ENCODE measurements at regions not wholly inside any gene's neighbourhood (a gene's known extent, or its start where the extent isn't known, plus 50 kb on each side); places are given as distances from the start of the nearest gene placed in this dataset.

DNA sequence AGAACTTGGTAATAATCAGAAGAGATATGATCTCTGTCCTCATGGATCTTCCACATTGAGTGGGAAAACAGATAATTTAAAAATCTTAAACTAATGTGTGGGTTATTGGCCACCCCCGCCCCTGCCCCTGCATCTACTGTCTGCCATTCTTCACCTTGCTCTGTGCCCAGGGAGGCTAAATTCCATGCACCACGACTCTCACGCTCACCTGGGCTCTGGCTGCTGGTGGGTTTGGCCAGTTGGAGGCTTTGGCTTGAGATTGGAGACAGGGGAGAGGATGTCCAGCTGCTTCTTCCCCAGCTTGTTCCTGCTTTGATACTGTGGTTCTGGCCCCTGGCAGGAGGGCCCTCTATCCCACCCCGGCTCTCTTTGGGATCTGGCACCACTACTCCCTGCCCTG lies 127.9 kb downstream of the IRX5 start:
- ChIA-PET POLR2A (no interaction called here), CTCF (no interaction called here)
- Mint-ChIP-seq H3K4me3 (ENCODE audit: unreplicated experiment) (no peak overlapping the region), H3K9me3 (ENCODE audit: unreplicated experiment) (no peaks in the 10 kb centered on the region), H3K4me1 (ENCODE audit: insufficient read depth, unreplicated experiment) (no peaks in the 10 kb centered on the region), H3K36me3 (ENCODE audit: insufficient read depth, unreplicated experiment) (no peaks in the 10 kb centered on the region), H3K27ac (ENCODE audit: low read depth, unreplicated experiment) (no peak overlapping the region), H3K27me3 (ENCODE audit: insufficient read depth, unreplicated experiment) (peaks cover 10% of the 10 kb centered on the region)
- TF ChIP-seq, protein P1, sequence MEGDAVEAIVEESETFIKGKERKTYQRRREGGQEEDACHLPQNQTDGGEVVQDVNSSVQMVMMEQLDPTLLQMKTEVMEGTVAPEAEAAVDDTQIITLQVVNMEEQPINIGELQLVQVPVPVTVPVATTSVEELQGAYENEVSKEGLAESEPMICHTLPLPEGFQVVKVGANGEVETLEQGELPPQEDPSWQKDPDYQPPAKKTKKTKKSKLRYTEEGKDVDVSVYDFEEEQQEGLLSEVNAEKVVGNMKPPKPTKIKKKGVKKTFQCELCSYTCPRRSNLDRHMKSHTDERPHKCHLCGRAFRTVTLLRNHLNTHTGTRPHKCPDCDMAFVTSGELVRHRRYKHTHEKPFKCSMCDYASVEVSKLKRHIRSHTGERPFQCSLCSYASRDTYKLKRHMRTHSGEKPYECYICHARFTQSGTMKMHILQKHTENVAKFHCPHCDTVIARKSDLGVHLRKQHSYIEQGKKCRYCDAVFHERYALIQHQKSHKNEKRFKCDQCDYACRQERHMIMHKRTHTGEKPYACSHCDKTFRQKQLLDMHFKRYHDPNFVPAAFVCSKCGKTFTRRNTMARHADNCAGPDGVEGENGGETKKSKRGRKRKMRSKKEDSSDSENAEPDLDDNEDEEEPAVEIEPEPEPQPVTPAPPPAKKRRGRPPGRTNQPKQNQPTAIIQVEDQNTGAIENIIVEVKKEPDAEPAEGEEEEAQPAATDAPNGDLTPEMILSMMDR (IDR thresholded peaks at IDR 0.05; ENCODE audit: unreplicated experiment): no peak
- no TSS peak for BruUV-seq (replicated peaks)
- no peak for DNase-seq (ENCODE audit: unreplicated experiment)
- intact Hi-C loops (cut with micrococcal nuclease): no loop called here

DNA sequence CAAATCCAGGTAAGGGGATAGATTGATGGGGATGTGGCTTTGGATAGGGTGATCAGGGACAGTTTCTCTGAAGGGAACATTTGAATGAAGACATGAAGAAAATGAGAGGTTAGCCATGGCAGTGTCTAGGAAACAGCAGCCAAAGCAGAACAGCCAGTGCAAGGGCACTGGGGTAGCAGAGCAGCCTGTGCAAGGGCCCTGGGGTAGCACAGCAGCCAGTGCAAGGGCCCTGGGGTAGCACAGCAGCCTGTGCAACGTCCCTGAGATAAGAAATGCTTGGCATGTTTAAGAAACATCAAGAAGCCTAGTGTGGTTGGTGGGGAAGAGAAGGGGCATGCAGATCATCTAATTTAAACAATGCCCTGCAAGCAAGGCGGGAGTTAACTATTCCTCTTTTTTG lies 128.5 kb downstream of the IRX5 start:
- no peak for DNase-seq (ENCODE audit: unreplicated experiment)
- peaks cover 16% of the 10 kb centered on the region for H3K27me3 Mint-ChIP-seq (ENCODE audit: insufficient read depth, unreplicated experiment)
- ChIA-PET POLR2A (no interaction called here), CTCF (no interaction called here)
- H3K36me3 Mint-ChIP-seq (ENCODE audit: insufficient read depth, unreplicated experiment): no peaks in the 10 kb centered on the region
- TF ChIP-seq, protein P1 (IDR thresholded peaks at IDR 0.05; ENCODE audit: unreplicated experiment): no peak
- no TSS peak for BruUV-seq (replicated peaks)
- H3K4me1 Mint-ChIP-seq (ENCODE audit: insufficient read depth, unreplicated experiment): no peaks in the 10 kb centered on the region
- no peak overlapping the region for H3K27ac Mint-ChIP-seq (ENCODE audit: low read depth, unreplicated experiment)
- no peak overlapping the region for H3K4me3 Mint-ChIP-seq (ENCODE audit: unreplicated experiment)
- H3K9me3 Mint-ChIP-seq (ENCODE audit: unreplicated experiment): no peaks in the 10 kb centered on the region
- intact Hi-C loops (cut with micrococcal nuclease): no loop called here

DNA sequence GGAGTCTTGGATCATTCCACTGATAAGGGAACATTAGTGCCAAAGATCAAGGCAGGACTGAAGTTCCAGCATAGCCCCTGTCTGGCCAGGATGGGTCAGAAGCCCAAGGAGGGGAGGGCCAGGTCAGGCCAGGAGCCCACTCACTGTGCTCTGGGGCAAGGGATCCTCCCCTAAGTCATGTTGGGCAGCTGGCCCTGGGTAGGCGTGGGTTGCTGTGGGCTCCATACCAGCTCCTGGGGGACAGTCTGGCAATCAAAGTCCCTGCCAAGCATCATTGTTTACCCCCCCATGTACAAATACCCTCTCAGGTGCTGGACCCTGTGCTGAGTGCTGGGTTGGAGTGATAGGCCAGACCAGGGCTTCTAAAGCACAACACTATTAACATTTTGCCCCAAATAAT lies 130.5 kb downstream of the IRX5 start:
- intact Hi-C loops (cut with micrococcal nuclease): no loop called here
- DNase-seq (ENCODE audit: unreplicated experiment): no peak
- POLR2A ChIA-PET: no interaction called here
- Mint-ChIP-seq H3K27ac (ENCODE audit: low read depth, unreplicated experiment) (no peak overlapping the region), H3K27me3 (ENCODE audit: insufficient read depth, unreplicated experiment) (peaks cover 18% of the 10 kb centered on the region), H3K4me1 (ENCODE audit: insufficient read depth, unreplicated experiment) (no peaks in the 10 kb centered on the region), H3K36me3 (ENCODE audit: insufficient read depth, unreplicated experiment) (no peaks in the 10 kb centered on the region), H3K4me3 (ENCODE audit: unreplicated experiment) (no peak overlapping the region), H3K9me3 (ENCODE audit: unreplicated experiment) (no peaks in the 10 kb centered on the region)
- BruUV-seq (replicated peaks): no TSS peak
- TF ChIP-seq, protein P1 (IDR thresholded peaks at IDR 0.05; ENCODE audit: unreplicated experiment): no peak
- CTCF ChIA-PET: interaction anchor here (0.6 to 0.7 kb wide), 2 partner anchors 174 to 197 kb away, joined by 4 read pairs; no protein-coding TSS in a partner anchor

DNA sequence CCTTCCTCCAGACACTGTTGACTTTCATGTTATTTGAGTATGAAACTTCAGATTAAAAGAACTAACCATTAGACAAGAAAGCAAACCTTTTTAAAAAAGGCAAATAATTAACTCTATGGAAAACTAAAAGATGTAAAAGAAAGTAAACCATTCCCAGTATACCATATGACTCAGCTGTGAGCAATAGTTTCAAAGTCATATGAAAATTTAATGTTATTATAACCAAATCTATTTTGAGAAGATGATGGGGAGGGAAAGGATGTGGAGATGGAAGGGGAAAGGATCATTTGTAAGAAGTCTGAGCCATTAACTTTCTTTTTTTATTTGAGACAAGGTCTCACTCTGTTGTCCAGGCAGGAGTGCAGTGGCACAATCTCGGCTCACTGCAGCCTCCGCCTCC lies 131.8 kb downstream of the IRX5 start:
- no peak overlapping the region for H3K4me3 Mint-ChIP-seq (ENCODE audit: unreplicated experiment)
- TF ChIP-seq, protein P1 (IDR thresholded peaks at IDR 0.05; ENCODE audit: unreplicated experiment): no peak
- BruUV-seq (replicated peaks): no TSS peak
- H3K36me3 Mint-ChIP-seq (ENCODE audit: insufficient read depth, unreplicated experiment): no peaks in the 10 kb centered on the region
- ChIA-PET POLR2A (no interaction called here), CTCF (interaction anchor here (0.6 kb wide), 1 partner anchor 1245 kb away, joined by 3 read pairs; no protein-coding TSS in a partner anchor)
- H3K4me1 Mint-ChIP-seq (ENCODE audit: insufficient read depth, unreplicated experiment): no peaks in the 10 kb centered on the region
- no peak overlapping the region for H3K27ac Mint-ChIP-seq (ENCODE audit: low read depth, unreplicated experiment)
- intact Hi-C loops (cut with micrococcal nuclease): no loop called here
- DNase-seq (ENCODE audit: unreplicated experiment): no peak
- peaks cover 18% of the 10 kb centered on the region for H3K27me3 Mint-ChIP-seq (ENCODE audit: insufficient read depth, unreplicated experiment)
- H3K9me3 Mint-ChIP-seq (ENCODE audit: unreplicated experiment): no peaks in the 10 kb centered on the region
